GM20431 (cell line): ENCODE measurements at regions not wholly inside any gene's neighbourhood (a gene's known extent, or its start where the extent isn't known, plus 50 kb on each side); places are given as distances from the start of the nearest gene placed in this dataset.

ENCODE experiments used
- in situ Hi-C: fragments of 300-500 bp; cut with MseI, MboI; formaldehyde crosslinking; loops from one replicate; pipeline ENCODE4 v1.15.0; 2020; ENCODE audit warnings: low sequenced_read_pairs; ENCODE audit not compliant: unreplicated experiment

GRCh38 chr17:79338152-79338551, 263.5 kb downstream of the ENGASE start:
- in situ Hi-C loops = no loop called here

GRCh38 chr17:79337053-79337452, 262.4 kb downstream of the ENGASE start:
- in situ Hi-C loops = no loop called here

- in situ Hi-C loops = no loop called here
These were observed 260.8 kb downstream of the ENGASE start for GRCh38 chr17:79335456-79335855.

GRCh38 chr17:79332011-79332554, 257.5 kb downstream of the ENGASE start:
- in situ Hi-C loops = no loop called here

GRCh38 chr17:79331492-79331891, 256.9 kb downstream of the ENGASE start:
- in situ Hi-C loops = no loop called here

GRCh38 chr17:79330696-79331095, 256.1 kb downstream of the ENGASE start:
- in situ Hi-C loops = no loop called here

- in situ Hi-C loops = no loop called here
These were observed 255.6 kb downstream of the ENGASE start for GRCh38 chr17:79330229-79330628.

GRCh38 chr17:79326814-79327213, 252.2 kb downstream of the ENGASE start:
- in situ Hi-C loops = no loop called here

GRCh38 chr17:79325709-79326430, 251.2 kb downstream of the ENGASE start:
- in situ Hi-C loops = no loop called here

GRCh38 chr17:79324194-79324593, 249.6 kb downstream of the ENGASE start:
- in situ Hi-C loops = no loop called here

GRCh38 chr17:79323566-79323965, 248.9 kb downstream of the ENGASE start:
- in situ Hi-C loops = no loop called here

GRCh38 chr17:79322211-79323123, 247.8 kb downstream of the ENGASE start:
- in situ Hi-C loops = no loop called here

- in situ Hi-C loops = no loop called here
These were observed 245.7 kb downstream of the ENGASE start for GRCh38 chr17:79320331-79320730.

GRCh38 chr17:79317916-79318315, 243.3 kb downstream of the ENGASE start:
- in situ Hi-C loops = no loop called here

- in situ Hi-C loops = no loop called here
These were observed 242.2 kb downstream of the ENGASE start for GRCh38 chr17:79316805-79317204.

GRCh38 chr17:79315358-79316105, 240.9 kb downstream of the ENGASE start:
- in situ Hi-C loops = no loop called here

- in situ Hi-C loops = no loop called here
These were observed 240.2 kb downstream of the ENGASE start for GRCh38 chr17:79314617-79315357.

- in situ Hi-C loops = no loop called here
These were observed 236.7 kb downstream of the ENGASE start for GRCh38 chr17:79311373-79311772.

GRCh38 chr17:79306424-79307318, 232.0 kb downstream of the ENGASE start:
- in situ Hi-C loops = no loop called here
